ENCODE measurements at regions not wholly inside any gene's neighbourhood (a gene's known extent, or its start where the extent isn't known, plus 50 kb on each side); places are given as distances from the start of the nearest gene placed in this dataset.

- TF ChIP-seq EZH2 (IDR thresholded peaks at IDR 0.05; ENCODE audit: insufficient read depth, poor library complexity, severe bottlenecking) = no peak
- TF ChIP-seq EZH2phosphoT487 (IDR thresholded peaks at IDR 0.05; ENCODE audit: insufficient read depth, low read depth) = no peak
Measured at GRCh38 chr2:43071599-43072550, 154.5 kb downstream of the ZFP36L2 start.
